ENCODE measurements at regions not wholly inside any gene's neighbourhood (a gene's known extent, or its start where the extent isn't known, plus 50 kb on each side); places are given as distances from the start of the nearest gene placed in this dataset.

DNA sequence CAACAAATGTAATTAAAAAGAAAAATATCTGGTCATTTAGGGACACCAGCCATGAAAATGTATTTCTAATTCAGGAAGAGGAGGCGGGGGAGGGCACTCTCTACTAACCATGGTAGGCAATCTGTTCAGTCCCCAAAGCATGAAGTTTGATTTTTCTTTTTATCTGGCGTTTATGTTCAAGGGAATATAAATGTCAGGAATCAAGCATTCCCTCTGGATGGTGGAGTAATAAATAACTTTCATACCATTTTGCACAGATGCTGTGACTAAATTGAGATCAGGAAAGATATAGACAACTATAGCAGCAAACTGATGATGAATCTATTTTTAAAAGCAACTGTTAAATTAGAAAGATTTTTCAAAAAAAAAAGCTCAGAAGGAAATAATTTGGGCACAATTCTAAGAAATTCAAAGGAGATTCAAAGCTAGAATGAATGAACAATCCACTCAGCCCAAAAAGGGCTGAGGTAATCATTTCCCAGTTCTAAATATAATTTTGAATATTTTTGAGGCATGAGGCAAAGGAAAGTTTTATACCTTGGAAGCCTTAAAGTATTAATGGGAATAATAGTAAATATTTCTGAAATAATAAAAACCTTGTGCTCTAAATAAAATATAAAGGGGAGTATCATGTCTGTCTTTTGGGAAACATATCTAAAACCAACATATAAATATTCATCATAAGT is 146.4 kb upstream of the POU2AF2 start:
- TF ChIP-seq, protein P1, sequence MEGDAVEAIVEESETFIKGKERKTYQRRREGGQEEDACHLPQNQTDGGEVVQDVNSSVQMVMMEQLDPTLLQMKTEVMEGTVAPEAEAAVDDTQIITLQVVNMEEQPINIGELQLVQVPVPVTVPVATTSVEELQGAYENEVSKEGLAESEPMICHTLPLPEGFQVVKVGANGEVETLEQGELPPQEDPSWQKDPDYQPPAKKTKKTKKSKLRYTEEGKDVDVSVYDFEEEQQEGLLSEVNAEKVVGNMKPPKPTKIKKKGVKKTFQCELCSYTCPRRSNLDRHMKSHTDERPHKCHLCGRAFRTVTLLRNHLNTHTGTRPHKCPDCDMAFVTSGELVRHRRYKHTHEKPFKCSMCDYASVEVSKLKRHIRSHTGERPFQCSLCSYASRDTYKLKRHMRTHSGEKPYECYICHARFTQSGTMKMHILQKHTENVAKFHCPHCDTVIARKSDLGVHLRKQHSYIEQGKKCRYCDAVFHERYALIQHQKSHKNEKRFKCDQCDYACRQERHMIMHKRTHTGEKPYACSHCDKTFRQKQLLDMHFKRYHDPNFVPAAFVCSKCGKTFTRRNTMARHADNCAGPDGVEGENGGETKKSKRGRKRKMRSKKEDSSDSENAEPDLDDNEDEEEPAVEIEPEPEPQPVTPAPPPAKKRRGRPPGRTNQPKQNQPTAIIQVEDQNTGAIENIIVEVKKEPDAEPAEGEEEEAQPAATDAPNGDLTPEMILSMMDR (IDR thresholded peaks at IDR 0.05) = no peak
- no peak for TF ChIP-seq POLR2A (IDR thresholded peaks at IDR 0.05)

Data from testis (tissue), 2 donors.